ENCODE measurements at regions not wholly inside any gene's neighbourhood (a gene's known extent, or its start where the extent isn't known, plus 50 kb on each side); places are given as distances from the start of the nearest gene placed in this dataset.

DNA sequence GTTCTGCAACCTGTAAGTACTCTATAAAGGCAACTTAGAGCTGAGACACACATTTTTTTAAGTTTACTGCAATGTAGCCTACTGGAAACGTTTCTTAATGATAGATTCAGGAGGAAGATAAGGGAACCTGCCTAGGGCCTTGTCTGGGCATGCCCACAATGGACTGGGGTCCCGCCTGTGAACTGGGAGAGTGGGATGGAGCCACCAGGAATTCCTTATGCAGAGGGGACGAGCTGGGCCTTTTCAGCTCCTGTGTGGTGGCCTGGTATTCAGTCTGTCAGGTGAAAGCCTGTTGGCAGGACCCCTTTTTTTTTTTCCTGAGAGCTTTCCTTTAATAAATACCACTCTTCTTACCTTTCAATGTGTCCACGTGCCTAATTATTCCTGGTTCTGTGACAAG is 384.4 kb upstream of the ZWINT start:
- Histone ChIP-seq H3K27ac (ENCODE audit: low read depth, low read length, poor library complexity, severe bottlenecking) (no peak overlapping the region), H3K9me3 (ENCODE audit: low read depth, low read length, poor library complexity, severe bottlenecking) (peaks cover 17% of the 10 kb centered on the region), H3K27me3 (replicated peaks; ENCODE audit: insufficient read depth, low read depth, low read length, poor library complexity) (no peaks in the 10 kb centered on the region), H3K36me3 (ENCODE audit: insufficient read depth, low read length, poor library complexity, severe bottlenecking) (no peaks in the 10 kb centered on the region), H3K4me3 (ENCODE audit: low read depth, low read length, poor library complexity, severe bottlenecking) (no peak overlapping the region), H3K4me1 (ENCODE audit: insufficient read depth, low read length, poor library complexity, severe bottlenecking) (no peaks in the 10 kb centered on the region)
- ChIA-PET CTCF (no interaction called here), POLR2A (ENCODE audit: low non-redundant PET) (no interaction called here)
- TF ChIP-seq CTCF (conservative IDR thresholded peaks at IDR 0.05; ENCODE audit: low read depth, low read length) (no peak), EZH2 (IDR thresholded peaks at IDR 0.05; ENCODE audit: borderline replicate concordance, low read depth, low read length, poor library complexity, severe bottlenecking) (no peak)
- no peak for DNase-seq (ENCODE audit: low spot score)
- BruUV-seq (replicated peaks) = no TSS peak
- intact Hi-C loops (cut with micrococcal nuclease; ENCODE audit: unreplicated experiment) = no loop called here

DNA sequence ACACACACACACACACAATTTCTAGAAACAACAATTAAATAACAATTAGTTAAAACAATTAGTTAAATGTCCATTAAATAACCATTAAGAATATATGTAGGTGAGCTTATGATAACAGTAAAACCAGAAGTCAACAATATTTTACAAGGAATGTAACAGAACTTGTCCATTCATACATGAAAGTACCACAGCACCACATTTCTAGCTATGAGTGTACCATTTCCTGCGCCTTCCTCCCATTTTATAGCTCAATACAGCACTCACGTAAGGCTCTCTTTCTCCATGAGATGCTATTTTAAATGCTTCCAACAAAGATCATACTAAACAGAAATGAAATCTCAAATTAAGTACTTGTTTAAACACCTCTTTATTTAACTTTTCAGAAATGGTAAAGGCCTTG is 367.3 kb upstream of the ZWINT start:
- CTCF ChIA-PET = no interaction called here
- no TSS peak for BruUV-seq (replicated peaks)
- no peak for DNase-seq (ENCODE audit: low spot score)
- H3K36me3 ChIP-seq (ENCODE audit: insufficient read depth, low read length, poor library complexity, severe bottlenecking) = no peaks in the 10 kb centered on the region
- POLR2A ChIA-PET (ENCODE audit: low non-redundant PET) = no interaction called here
- H3K9me3 ChIP-seq (ENCODE audit: low read depth, low read length, poor library complexity, severe bottlenecking) = peaks cover 17% of the 10 kb centered on the region
- H3K27me3 ChIP-seq (replicated peaks; ENCODE audit: insufficient read depth, low read depth, low read length, poor library complexity) = no peaks in the 10 kb centered on the region
- no peak overlapping the region for H3K27ac ChIP-seq (ENCODE audit: low read depth, low read length, poor library complexity, severe bottlenecking)
- H3K4me3 ChIP-seq (ENCODE audit: low read depth, low read length, poor library complexity, severe bottlenecking) = no peak overlapping the region
- no peak for TF ChIP-seq EZH2 (IDR thresholded peaks at IDR 0.05; ENCODE audit: borderline replicate concordance, low read depth, low read length, poor library complexity, severe bottlenecking)
- no peak for TF ChIP-seq CTCF (conservative IDR thresholded peaks at IDR 0.05; ENCODE audit: low read depth, low read length)
- H3K4me1 ChIP-seq (ENCODE audit: insufficient read depth, low read length, poor library complexity, severe bottlenecking) = no peaks in the 10 kb centered on the region
- intact Hi-C loops (cut with micrococcal nuclease; ENCODE audit: unreplicated experiment) = no loop called here

DNA sequence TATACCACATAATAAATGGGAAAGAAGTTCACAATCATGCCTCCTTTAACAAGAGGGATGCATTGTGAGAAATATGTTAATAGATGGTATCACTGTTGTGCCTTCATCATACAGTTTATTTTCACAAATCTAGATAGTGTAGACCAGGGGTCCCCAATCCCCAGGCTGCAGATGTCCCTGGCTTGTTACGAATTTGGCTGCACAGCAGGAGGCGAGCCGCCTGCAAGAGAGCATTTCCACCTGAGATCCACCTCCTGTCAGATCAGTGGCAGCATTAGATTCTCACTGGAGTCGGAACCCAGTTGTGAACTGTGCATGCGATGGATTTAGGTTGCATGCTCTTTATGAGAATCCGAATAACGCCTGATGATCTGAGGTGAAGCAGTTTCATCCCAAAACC is 361.9 kb upstream of the ZWINT start:
- Histone ChIP-seq H3K4me3 (ENCODE audit: low read depth, low read length, poor library complexity, severe bottlenecking) (no peak overlapping the region), H3K9me3 (ENCODE audit: low read depth, low read length, poor library complexity, severe bottlenecking) (peaks cover 45% of the 10 kb centered on the region), H3K36me3 (ENCODE audit: insufficient read depth, low read length, poor library complexity, severe bottlenecking) (no peaks in the 10 kb centered on the region), H3K27ac (ENCODE audit: low read depth, low read length, poor library complexity, severe bottlenecking) (no peak overlapping the region), H3K27me3 (replicated peaks; ENCODE audit: insufficient read depth, low read depth, low read length, poor library complexity) (no peaks in the 10 kb centered on the region), H3K4me1 (ENCODE audit: insufficient read depth, low read length, poor library complexity, severe bottlenecking) (no peaks in the 10 kb centered on the region)
- no TSS peak for BruUV-seq (replicated peaks)
- TF ChIP-seq CTCF (conservative IDR thresholded peaks at IDR 0.05; ENCODE audit: low read depth, low read length) (no peak), EZH2 (IDR thresholded peaks at IDR 0.05; ENCODE audit: borderline replicate concordance, low read depth, low read length, poor library complexity, severe bottlenecking) (no peak)
- ChIA-PET POLR2A (ENCODE audit: low non-redundant PET) (no interaction called here), CTCF (no interaction called here)
- intact Hi-C loops (cut with micrococcal nuclease; ENCODE audit: unreplicated experiment) = no loop called here
- DNase-seq (ENCODE audit: low spot score) = no peak
